ENCODE measurements at regions not wholly inside any gene's neighbourhood (a gene's known extent, or its start where the extent isn't known, plus 50 kb on each side); places are given as distances from the start of the nearest gene placed in this dataset.

DNA sequence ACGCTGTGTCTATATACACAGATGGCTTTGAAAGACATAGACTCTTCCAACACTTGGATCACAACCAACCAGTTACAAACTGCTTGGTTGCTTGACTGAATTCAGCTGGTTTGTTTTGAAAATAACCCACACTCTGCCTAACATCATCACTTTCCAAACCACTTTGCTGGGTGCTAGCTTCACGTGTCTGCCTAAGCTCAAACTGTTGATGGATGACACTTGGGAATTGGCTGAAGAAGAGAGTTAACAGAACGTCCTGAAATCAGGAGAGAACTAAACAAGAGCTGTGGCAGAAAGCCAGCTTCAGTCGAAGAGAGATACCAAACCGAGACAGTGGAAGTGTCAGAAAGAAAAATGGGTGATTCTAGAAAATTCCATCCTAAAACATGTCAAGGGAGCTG is 420.8 kb upstream of the AUTS2 start:
- H3K36me3 ChIP-seq (ENCODE audit: control insufficient read depth in 1 of 2, insufficient read depth in 2 of 2, low read length in 2 of 2) = no peaks in the 10 kb centered on the region
- H3K9me3 ChIP-seq (ENCODE audit: control insufficient read depth in 1 of 2, low read length in 2 of 2) = no peaks in the 10 kb centered on the region

DNA sequence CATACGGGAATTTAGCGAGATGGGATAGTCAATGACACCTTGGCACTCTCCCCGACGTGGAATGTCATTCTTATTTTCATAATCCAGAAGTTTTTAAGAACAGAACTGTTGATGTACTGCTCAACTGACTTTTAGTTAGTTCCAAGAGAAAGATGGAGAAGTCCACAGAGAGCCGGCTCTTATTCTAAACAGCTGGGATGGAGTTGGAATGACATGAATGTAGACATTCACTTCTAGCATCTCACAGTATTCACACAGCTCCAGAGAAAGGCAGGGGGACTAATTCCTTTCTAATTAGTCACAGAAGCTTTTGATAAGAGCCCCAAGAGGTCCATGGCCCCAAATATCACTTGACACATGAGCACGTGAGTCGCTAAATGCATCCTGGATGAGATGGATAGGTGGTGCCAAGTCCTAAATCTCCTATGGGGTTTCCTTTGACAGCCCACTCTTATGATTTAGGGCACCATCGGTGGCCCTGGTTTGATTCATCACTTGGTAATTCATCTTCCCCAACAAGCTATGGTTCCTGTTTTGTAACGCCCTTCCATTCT is 420.3 kb upstream of the AUTS2 start:
- Histone ChIP-seq H3K27me3 (ENCODE audit: low read depth, low read length) (no peaks in the 10 kb centered on the region), H3K27ac (ENCODE audit: low read length) (no peak overlapping the region), H3K36me3 (ENCODE audit: control insufficient read depth in 1 of 2, insufficient read depth in 2 of 2, low read length in 2 of 2) (no peaks in the 10 kb centered on the region), H3K4me1 (ENCODE audit: control insufficient read depth in 1 of 2, insufficient read depth in 2 of 2, low read length in 2 of 2) (no peaks in the 10 kb centered on the region), H3K9me3 (ENCODE audit: control insufficient read depth in 1 of 2, low read length in 2 of 2) (no peaks in the 10 kb centered on the region), H3K4me3 (ENCODE audit: low read depth in 1 of 2, low read length in 2 of 2) (no peak overlapping the region)

More for the DNA sequence above, 420.8 kb upstream of the AUTS2 start:
- no peaks in the 10 kb centered on the region for H3K27me3 ChIP-seq (ENCODE audit: low read depth, low read length)
- no peak overlapping the region for H3K4me3 ChIP-seq (ENCODE audit: low read depth in 1 of 2, low read length in 2 of 2)
- H3K4me1 ChIP-seq (ENCODE audit: control insufficient read depth in 1 of 2, insufficient read depth in 2 of 2, low read length in 2 of 2) = no peaks in the 10 kb centered on the region
- H3K27ac ChIP-seq (ENCODE audit: low read length) = no peak overlapping the region

DNA sequence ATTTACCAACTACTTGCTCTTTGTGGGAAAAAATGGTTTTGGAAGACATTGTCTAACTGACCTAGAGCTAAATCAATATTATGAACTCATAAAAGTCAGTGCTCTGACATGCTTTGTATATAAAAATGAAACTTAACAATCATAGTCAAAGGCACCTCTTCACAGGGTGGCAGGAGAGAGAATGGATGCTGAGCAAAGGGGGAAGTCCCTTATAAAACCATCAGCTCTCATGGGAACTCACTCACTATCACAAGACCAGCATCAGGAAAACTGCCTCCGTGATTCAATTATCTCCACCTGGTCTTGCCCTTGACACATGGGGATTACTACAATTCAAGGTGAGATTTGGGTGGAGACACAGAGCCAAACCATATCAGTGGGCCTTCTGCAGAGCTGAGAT is 417.6 kb upstream of the AUTS2 start:
- no peaks in the 10 kb centered on the region for H3K36me3 ChIP-seq (ENCODE audit: control insufficient read depth in 1 of 2, insufficient read depth in 2 of 2, low read length in 2 of 2)
- H3K9me3 ChIP-seq (ENCODE audit: control insufficient read depth in 1 of 2, low read length in 2 of 2) = no peaks in the 10 kb centered on the region
- no peaks in the 10 kb centered on the region for H3K4me1 ChIP-seq (ENCODE audit: control insufficient read depth in 1 of 2, insufficient read depth in 2 of 2, low read length in 2 of 2)
- H3K4me3 ChIP-seq (ENCODE audit: low read depth in 1 of 2, low read length in 2 of 2) = no peak overlapping the region
- H3K27me3 ChIP-seq (ENCODE audit: low read depth, low read length) = no peaks in the 10 kb centered on the region
- no peak overlapping the region for H3K27ac ChIP-seq (ENCODE audit: low read length)

DNA sequence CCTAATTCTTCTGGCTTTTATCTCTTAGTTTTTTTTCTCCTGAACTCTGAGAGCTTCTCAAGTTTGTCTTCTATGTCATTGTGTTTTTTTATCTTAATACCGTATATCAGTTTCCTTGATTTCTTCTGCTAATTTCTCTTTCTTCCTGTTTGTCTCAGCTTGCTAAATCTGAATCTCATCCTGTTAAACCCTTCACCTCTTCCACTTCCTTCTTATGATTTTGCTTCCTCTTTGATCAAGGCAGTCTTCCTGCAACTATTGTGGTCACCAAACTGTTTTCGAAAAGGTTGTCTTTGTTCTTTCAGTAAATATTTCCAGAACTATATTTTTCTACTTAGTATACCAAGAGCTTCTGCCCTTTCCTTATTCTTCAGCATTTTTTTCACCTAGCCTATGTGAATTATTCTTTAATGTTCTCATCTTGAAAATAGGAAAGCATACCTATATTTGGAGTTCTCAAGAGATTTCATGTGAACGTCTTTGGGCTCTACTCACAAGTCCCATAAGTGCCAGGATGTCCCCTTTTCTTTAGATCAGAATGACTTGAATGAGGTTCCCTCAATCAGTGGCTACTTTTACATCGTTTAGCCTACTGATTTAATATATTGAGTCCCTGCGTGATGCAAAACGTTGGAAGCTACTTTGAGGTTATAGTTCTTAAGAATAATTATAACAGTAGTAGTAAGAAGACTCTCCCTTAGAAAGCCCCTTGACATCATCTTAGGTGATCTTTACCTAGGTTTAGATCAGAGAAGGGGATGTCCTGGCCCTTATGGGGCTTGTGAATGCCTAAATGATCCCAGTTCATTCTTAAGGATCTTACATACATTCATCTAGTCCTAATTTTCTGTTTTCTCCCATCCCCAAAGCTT is 415.4 kb upstream of the AUTS2 start:
- no peak overlapping the region for H3K27ac ChIP-seq (ENCODE audit: low read length)

DNA sequence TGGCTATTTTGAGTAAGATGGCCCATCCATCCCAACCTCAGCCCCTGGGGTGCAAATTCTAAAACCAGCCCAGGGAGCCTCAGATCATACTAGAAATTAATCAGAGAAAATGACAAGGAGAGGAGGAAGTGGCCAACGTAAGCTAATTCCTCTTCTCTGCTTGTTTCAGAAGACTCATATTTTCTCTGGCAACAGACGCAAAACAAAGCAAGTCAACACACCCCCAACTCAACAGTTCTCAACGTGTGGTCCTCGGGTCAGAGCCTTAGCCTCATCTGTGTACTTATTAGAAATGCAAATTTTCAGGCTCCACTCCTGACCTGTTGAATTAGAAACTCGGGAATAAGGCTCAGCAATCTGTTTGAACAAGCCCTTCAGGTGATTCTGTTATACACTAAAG is 413.9 kb upstream of the AUTS2 start:
- H3K9me3 ChIP-seq (ENCODE audit: control insufficient read depth in 1 of 2, low read length in 2 of 2) = no peaks in the 10 kb centered on the region
- H3K27me3 ChIP-seq (ENCODE audit: low read depth, low read length) = no peaks in the 10 kb centered on the region
- no peak overlapping the region for H3K4me3 ChIP-seq (ENCODE audit: low read depth in 1 of 2, low read length in 2 of 2)
- H3K36me3 ChIP-seq (ENCODE audit: control insufficient read depth in 1 of 2, insufficient read depth in 2 of 2, low read length in 2 of 2) = no peaks in the 10 kb centered on the region
- H3K4me1 ChIP-seq (ENCODE audit: control insufficient read depth in 1 of 2, insufficient read depth in 2 of 2, low read length in 2 of 2) = no peaks in the 10 kb centered on the region
- H3K27ac ChIP-seq (ENCODE audit: low read length) = no peak overlapping the region

More for the DNA sequence above, 415.4 kb upstream of the AUTS2 start:
- no peaks in the 10 kb centered on the region for H3K27me3 ChIP-seq (ENCODE audit: low read depth, low read length)
- H3K36me3 ChIP-seq (ENCODE audit: control insufficient read depth in 1 of 2, insufficient read depth in 2 of 2, low read length in 2 of 2) = no peaks in the 10 kb centered on the region
- H3K4me1 ChIP-seq (ENCODE audit: control insufficient read depth in 1 of 2, insufficient read depth in 2 of 2, low read length in 2 of 2) = no peaks in the 10 kb centered on the region
- no peak overlapping the region for H3K4me3 ChIP-seq (ENCODE audit: low read depth in 1 of 2, low read length in 2 of 2)
- no peaks in the 10 kb centered on the region for H3K9me3 ChIP-seq (ENCODE audit: control insufficient read depth in 1 of 2, low read length in 2 of 2)

DNA sequence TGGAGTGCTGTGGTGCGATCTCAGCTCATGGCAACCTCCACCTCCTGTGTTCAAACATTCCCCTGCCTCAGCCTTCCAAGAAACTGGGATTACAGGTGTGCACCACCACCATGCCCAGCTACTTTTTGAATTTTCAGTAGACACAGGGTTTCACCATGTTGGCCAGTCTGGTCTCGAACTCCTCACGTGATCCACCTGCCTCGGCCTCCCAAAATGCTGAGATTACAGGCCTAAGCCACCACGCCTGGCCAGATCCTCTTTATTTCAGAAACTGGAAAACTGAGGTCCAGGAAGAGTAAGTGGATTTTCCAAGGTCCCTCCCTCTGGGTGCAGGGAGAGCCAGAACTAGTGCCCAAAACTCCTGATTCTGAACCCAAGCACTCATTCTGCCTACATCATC is 413.1 kb upstream of the AUTS2 start:
- Histone ChIP-seq H3K36me3 (ENCODE audit: control insufficient read depth in 1 of 2, insufficient read depth in 2 of 2, low read length in 2 of 2) (no peaks in the 10 kb centered on the region), H3K27me3 (ENCODE audit: low read depth, low read length) (no peaks in the 10 kb centered on the region), H3K4me3 (ENCODE audit: low read depth in 1 of 2, low read length in 2 of 2) (no peak overlapping the region), H3K4me1 (ENCODE audit: control insufficient read depth in 1 of 2, insufficient read depth in 2 of 2, low read length in 2 of 2) (no peaks in the 10 kb centered on the region), H3K27ac (ENCODE audit: low read length) (no peak overlapping the region), H3K9me3 (ENCODE audit: control insufficient read depth in 1 of 2, low read length in 2 of 2) (no peaks in the 10 kb centered on the region)

DNA sequence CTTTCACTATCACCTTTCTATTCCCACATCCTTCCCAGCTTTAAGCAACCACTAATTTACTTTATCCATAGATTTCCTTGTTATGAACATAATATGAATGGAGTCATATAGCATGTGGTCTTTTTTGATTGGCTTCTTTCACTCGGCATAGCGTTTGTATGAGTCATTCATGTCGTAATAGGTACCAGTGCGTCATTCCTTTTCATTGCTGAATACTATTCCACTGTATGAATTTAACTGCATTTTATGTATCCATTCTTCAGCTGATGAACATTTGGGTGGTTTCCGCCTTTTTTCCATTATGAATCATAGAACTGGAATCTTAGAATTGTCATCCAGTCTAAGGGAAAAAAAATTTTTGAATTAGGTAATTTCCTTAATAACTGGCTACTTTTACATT is 411.3 kb upstream of the AUTS2 start:
- Histone ChIP-seq H3K36me3 (ENCODE audit: control insufficient read depth in 1 of 2, insufficient read depth in 2 of 2, low read length in 2 of 2) (no peaks in the 10 kb centered on the region), H3K27ac (ENCODE audit: low read length) (no peak overlapping the region), H3K27me3 (ENCODE audit: low read depth, low read length) (no peaks in the 10 kb centered on the region), H3K9me3 (ENCODE audit: control insufficient read depth in 1 of 2, low read length in 2 of 2) (no peaks in the 10 kb centered on the region), H3K4me1 (ENCODE audit: control insufficient read depth in 1 of 2, insufficient read depth in 2 of 2, low read length in 2 of 2) (no peaks in the 10 kb centered on the region), H3K4me3 (ENCODE audit: low read depth in 1 of 2, low read length in 2 of 2) (no peak overlapping the region)

DNA sequence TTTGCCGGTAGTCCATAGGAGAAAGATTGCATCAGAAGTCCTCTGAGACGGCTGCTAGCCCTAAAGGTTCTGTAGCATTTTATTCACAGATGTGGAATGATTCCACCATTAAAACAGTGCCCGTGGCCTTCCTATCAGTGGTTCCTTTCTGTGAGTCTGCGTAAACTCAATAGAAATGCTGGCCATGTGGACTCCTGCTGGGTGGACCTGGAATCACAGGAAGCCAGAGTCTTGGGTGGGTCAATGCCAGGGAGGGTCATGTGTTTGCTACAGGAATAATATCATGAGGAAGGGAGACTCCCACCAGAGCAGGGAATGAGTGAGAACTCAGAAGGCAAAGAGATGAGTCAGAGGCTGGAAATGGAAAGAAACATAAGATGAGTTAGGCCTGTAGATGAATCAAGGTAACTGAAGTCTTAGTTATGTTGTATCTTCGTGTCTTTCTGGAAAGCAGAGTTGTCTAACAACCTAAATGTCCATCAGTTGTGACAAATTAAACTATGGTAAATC is 410.4 kb upstream of the AUTS2 start:
- H3K9me3 ChIP-seq (ENCODE audit: control insufficient read depth in 1 of 2, low read length in 2 of 2) = no peaks in the 10 kb centered on the region
- H3K27me3 ChIP-seq (ENCODE audit: low read depth, low read length) = no peaks in the 10 kb centered on the region
- no peaks in the 10 kb centered on the region for H3K4me1 ChIP-seq (ENCODE audit: control insufficient read depth in 1 of 2, insufficient read depth in 2 of 2, low read length in 2 of 2)
- no peak overlapping the region for H3K27ac ChIP-seq (ENCODE audit: low read length)
- H3K36me3 ChIP-seq (ENCODE audit: control insufficient read depth in 1 of 2, insufficient read depth in 2 of 2, low read length in 2 of 2) = no peaks in the 10 kb centered on the region
- H3K4me3 ChIP-seq (ENCODE audit: low read depth in 1 of 2, low read length in 2 of 2) = no peak overlapping the region

DNA sequence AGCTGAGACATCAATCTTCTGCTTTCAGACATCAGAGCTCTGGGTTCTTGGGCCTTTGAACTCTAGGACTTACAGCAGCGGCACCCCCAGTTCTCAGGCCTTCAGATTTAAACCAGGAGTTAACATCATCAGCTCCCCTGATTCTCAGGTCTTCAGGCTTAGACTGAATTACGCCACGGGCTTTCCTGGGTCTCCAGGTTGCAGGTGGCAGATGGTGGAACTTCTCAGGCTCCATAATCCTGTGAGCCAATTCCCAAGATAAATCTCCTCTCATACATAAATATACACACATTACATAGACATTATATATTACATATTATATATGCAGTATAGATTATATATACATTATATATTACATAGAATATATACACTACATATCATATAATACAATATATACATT is 408.9 kb upstream of the AUTS2 start:
- Histone ChIP-seq H3K27me3 (ENCODE audit: low read depth, low read length) (no peaks in the 10 kb centered on the region), H3K4me3 (ENCODE audit: low read depth in 1 of 2, low read length in 2 of 2) (no peak overlapping the region), H3K9me3 (ENCODE audit: control insufficient read depth in 1 of 2, low read length in 2 of 2) (peaks cover 0 to 3% of the 10 kb centered on the region in 2 donors), H3K4me1 (ENCODE audit: control insufficient read depth in 1 of 2, insufficient read depth in 2 of 2, low read length in 2 of 2) (no peaks in the 10 kb centered on the region), H3K27ac (ENCODE audit: low read length) (no peak overlapping the region), H3K36me3 (ENCODE audit: control insufficient read depth in 1 of 2, insufficient read depth in 2 of 2, low read length in 2 of 2) (no peaks in the 10 kb centered on the region)

DNA sequence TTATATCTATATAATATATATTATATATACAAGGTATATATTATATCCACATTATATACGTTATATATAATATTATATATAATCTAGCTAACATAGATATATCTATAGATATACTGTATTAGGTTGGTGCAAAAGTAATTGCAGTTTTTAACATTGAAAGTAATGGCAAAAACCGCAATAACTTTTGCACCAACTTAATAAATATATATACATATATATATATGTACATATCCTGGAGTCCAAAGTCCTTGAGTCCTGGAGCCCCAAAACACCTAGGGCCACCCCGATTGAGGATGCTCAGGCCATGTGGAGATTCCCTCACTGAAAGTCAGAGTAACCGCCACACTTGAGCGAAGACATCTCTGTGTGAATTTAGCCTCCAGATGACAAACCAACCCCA is 408.2 kb upstream of the AUTS2 start:
- Histone ChIP-seq H3K27ac (ENCODE audit: low read length) (no peak overlapping the region), H3K27me3 (ENCODE audit: low read depth, low read length) (no peaks in the 10 kb centered on the region), H3K4me1 (ENCODE audit: control insufficient read depth in 1 of 2, insufficient read depth in 2 of 2, low read length in 2 of 2) (no peaks in the 10 kb centered on the region), H3K9me3 (ENCODE audit: control insufficient read depth in 1 of 2, low read length in 2 of 2) (peaks cover 0 to 3% of the 10 kb centered on the region in 2 donors), H3K36me3 (ENCODE audit: control insufficient read depth in 1 of 2, insufficient read depth in 2 of 2, low read length in 2 of 2) (no peaks in the 10 kb centered on the region), H3K4me3 (ENCODE audit: low read depth in 1 of 2, low read length in 2 of 2) (no peak overlapping the region)

DNA sequence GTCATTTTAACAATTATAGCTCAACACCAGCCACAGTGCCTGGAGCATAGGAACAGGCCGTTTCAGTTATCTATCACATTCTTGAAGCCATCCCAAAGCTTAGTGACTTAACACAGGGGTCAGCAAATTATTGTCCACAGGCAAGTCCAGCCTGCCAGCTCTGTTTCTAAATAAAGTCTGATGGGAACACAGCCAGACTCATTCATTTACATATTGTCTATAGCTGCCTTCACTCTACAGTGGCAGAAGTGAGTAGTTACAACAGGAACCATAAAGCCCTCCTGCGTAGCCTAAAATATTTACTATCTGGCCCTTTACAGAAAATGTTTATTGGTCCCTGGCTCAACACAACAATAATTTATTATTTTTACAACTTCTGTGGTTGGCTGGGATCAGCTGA is 407.5 kb upstream of the AUTS2 start:
- peaks cover 0 to 3% of the 10 kb centered on the region in 2 donors for H3K9me3 ChIP-seq (ENCODE audit: control insufficient read depth in 1 of 2, low read length in 2 of 2)
- no peaks in the 10 kb centered on the region for H3K4me1 ChIP-seq (ENCODE audit: control insufficient read depth in 1 of 2, insufficient read depth in 2 of 2, low read length in 2 of 2)
- no peaks in the 10 kb centered on the region for H3K36me3 ChIP-seq (ENCODE audit: control insufficient read depth in 1 of 2, insufficient read depth in 2 of 2, low read length in 2 of 2)
- H3K27ac ChIP-seq (ENCODE audit: low read length) = no peak overlapping the region
- no peaks in the 10 kb centered on the region for H3K27me3 ChIP-seq (ENCODE audit: low read depth, low read length)
- H3K4me3 ChIP-seq (ENCODE audit: low read depth in 1 of 2, low read length in 2 of 2) = no peak overlapping the region

All from muscle layer of duodenum (tissue), 2 donors.